Fibroblast of pulmonary artery (primary cell): ENCODE measurements at regions not wholly inside any gene's neighbourhood (a gene's known extent, or its start where the extent isn't known, plus 50 kb on each side); places are given as distances from the start of the nearest gene placed in this dataset.

Source experiments
- DNase-seq: peaks from one replicate; pipeline ENCODE4 v3.0.0-alpha.2; 2010; ENCODE audit warnings: low read depth
- H3K4me3 ChIP-seq: replicated peaks from 2 replicates; pipeline ENCODE4 v1.5.1; 2011; ENCODE audit warnings: low read depth, mild to moderate bottlenecking, control low read depth, low read length, moderate library complexity
- CTCF ChIP-seq: IDR thresholded peaks from 2 replicates; pipeline ENCODE4 v1.5.1; 2011; ENCODE audit warnings: mild to moderate bottlenecking, control low read depth, low read length, inconsistent platforms; ENCODE audit errors: missing control alignments

- no peak for TF ChIP-seq CTCF
- DNase-seq = no peak
- H3K4me3 ChIP-seq = no peak overlapping the region
These were observed 400.2 kb upstream of the SETBP1 start for GRCh38 chr18:44280479-44280878.

- no peak for TF ChIP-seq CTCF
- DNase-seq = no peak
- H3K4me3 ChIP-seq = no peak overlapping the region
These were observed 394.6 kb upstream of the SETBP1 start for GRCh38 chr18:44286049-44286448.

GRCh38 chr18:44290366-44290977, 390.2 kb upstream of the SETBP1 start:
- H3K4me3 ChIP-seq = no peak overlapping the region
- TF ChIP-seq CTCF = no peak
- DNase-seq = no peak

- no peak for TF ChIP-seq CTCF
- DNase-seq = no peak
- H3K4me3 ChIP-seq = no peak overlapping the region
These were observed 382.1 kb upstream of the SETBP1 start for GRCh38 chr18:44298566-44298965.

- peak; percentile 60 for DNase-seq
- TF ChIP-seq CTCF = no peak
- H3K4me3 ChIP-seq = no peak overlapping the region
These were observed 371.5 kb upstream of the SETBP1 start for GRCh38 chr18:44309185-44309584.

- TF ChIP-seq CTCF = no peak
- no peak overlapping the region for H3K4me3 ChIP-seq
- no peak for DNase-seq
These were observed 359.8 kb upstream of the SETBP1 start for GRCh38 chr18:44320619-44321460.
